Sigmoid colon (tissue), 4 donors: ENCODE measurements at regions not wholly inside any gene's neighbourhood (a gene's known extent, or its start where the extent isn't known, plus 50 kb on each side); places are given as distances from the start of the nearest gene placed in this dataset.

Source experiments
- CTCF ChIP-seq, 4 experiments: fragments of 450-650 bp in 3 of 4; fragments of 200-600 bp in 1 of 4; IDR thresholded peaks; one replicate each; pipeline ENCODE4 v1.5.1; 2016 to 2019; ENCODE audit warnings: antibody characterized with exemption in 4 of 4, mild to moderate bottlenecking in 3 of 4, moderate library complexity in 2 of 4
- POLR2AphosphoS5 ChIP-seq, 4 donors: sonication (generic); formaldehyde crosslinking; IDR thresholded peaks; one replicate each; pipeline ENCODE4 v1.6.1; 2017; ENCODE audit warnings: antibody characterized with exemption in 4 of 4

- TF ChIP-seq CTCF (IDR thresholded peaks at IDR 0.05) (no peak), POLR2AphosphoS5 (IDR thresholded peaks at IDR 0.05) (no peak)
Measured at GRCh38 chr11:127648583-127648982, 648.0 kb upstream of the KIRREL3 start.
